Breast epithelium (tissue), 4 donors: ENCODE measurements at regions not wholly inside any gene's neighbourhood (a gene's known extent, or its start where the extent isn't known, plus 50 kb on each side); places are given as distances from the start of the nearest gene placed in this dataset.

ENCODE experiments used
- DNase-seq, 2 donors: peaks; one replicate each; pipeline ENCODE4 v3.0.0-alpha.2; 2019; ENCODE audit warnings: low spot score in 2 of 2
- H3K27ac ChIP-seq, 2 donors: fragments of 200-600 bp; sonication (generic) in 1 of 2; one replicate each; pipeline ENCODE4 v1.5.1; 2016 to 2019; ENCODE audit warnings: mild to moderate bottlenecking in 1 of 2
- H3K27me3 ChIP-seq, 2 donors: fragments of 200-600 bp; sonication (generic) in 1 of 2; one replicate each; pipeline versions ENCODE4 v1.5.1 to v1.6.0; 2017 to 2019; ENCODE audit warnings: control low read depth in 1 of 2, mild to moderate bottlenecking in 1 of 2
- H3K36me3 ChIP-seq: fragments of 200-600 bp; one replicate; pipeline ENCODE4 v1.5.1; 2019
- H3K4me1 ChIP-seq, 2 donors: fragments of 200-600 bp; sonication (generic); one replicate each; pipeline ENCODE4 v1.5.1; 2016 to 2019; ENCODE audit warnings: control low read depth in 1 of 2
- H3K4me3 ChIP-seq, 3 donors: fragments of 200-600 bp; sonication (generic); 1 replicate in 2 of 3; 2 replicates in 1 of 3; pipeline ENCODE4 v1.5.1; 2016 to 2019; ENCODE audit warnings: mild to moderate bottlenecking in 3 of 3, moderate library complexity in 2 of 3
- H3K9me3 ChIP-seq, 2 donors: fragments of 200-600 bp; sonication (generic) in 1 of 2; one replicate each; pipeline ENCODE4 v1.5.1; 2016 to 2019; ENCODE audit warnings: control low read depth in 1 of 2
- POLR2A ChIP-seq: fragments of 450-650 bp; IDR thresholded peaks from one replicate; pipeline ENCODE4 v1.6.1; 2016; ENCODE audit warnings: antibody characterized with exemption, mild to moderate bottlenecking, moderate library complexity
- POLR2AphosphoS5 ChIP-seq, 3 donors: sonication (generic); formaldehyde crosslinking; IDR thresholded peaks; one replicate each; pipeline ENCODE4 v1.6.1; 2017; ENCODE audit warnings: antibody characterized with exemption in 3 of 3
- intact Hi-C: fragments of 100-400 bp; cut with DNase I; formaldehyde crosslinking; loops from one replicate; pipeline ENCODE4 v1.15.1; 2023; ENCODE audit warnings: low total_unique reads
- TF ChIP-seq, protein P1 (sequence below), 3 donors: fragments of 450-650 bp; IDR thresholded peaks; one replicate each; pipeline ENCODE4 v1.5.1; 2016 to 2017; ENCODE audit warnings: antibody characterized with exemption in 3 of 3, mild to moderate bottlenecking in 3 of 3, moderate library complexity in 3 of 3

- Histone ChIP-seq H3K36me3 (no peaks in the 10 kb centered on the region), H3K27ac (no peak overlapping the region), H3K9me3 (no peaks in the 10 kb centered on the region), H3K4me1 (no peaks in the 10 kb centered on the region), H3K4me3 (no peak overlapping the region), H3K27me3 (no peaks in the 10 kb centered on the region)
- intact Hi-C loops = no loop called here
- DNase-seq = no peak
- TF ChIP-seq POLR2A = no peak
- TF ChIP-seq POLR2AphosphoS5 (IDR thresholded peaks at IDR 0.05) = no peak
- TF ChIP-seq, protein P1, sequence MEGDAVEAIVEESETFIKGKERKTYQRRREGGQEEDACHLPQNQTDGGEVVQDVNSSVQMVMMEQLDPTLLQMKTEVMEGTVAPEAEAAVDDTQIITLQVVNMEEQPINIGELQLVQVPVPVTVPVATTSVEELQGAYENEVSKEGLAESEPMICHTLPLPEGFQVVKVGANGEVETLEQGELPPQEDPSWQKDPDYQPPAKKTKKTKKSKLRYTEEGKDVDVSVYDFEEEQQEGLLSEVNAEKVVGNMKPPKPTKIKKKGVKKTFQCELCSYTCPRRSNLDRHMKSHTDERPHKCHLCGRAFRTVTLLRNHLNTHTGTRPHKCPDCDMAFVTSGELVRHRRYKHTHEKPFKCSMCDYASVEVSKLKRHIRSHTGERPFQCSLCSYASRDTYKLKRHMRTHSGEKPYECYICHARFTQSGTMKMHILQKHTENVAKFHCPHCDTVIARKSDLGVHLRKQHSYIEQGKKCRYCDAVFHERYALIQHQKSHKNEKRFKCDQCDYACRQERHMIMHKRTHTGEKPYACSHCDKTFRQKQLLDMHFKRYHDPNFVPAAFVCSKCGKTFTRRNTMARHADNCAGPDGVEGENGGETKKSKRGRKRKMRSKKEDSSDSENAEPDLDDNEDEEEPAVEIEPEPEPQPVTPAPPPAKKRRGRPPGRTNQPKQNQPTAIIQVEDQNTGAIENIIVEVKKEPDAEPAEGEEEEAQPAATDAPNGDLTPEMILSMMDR (IDR thresholded peaks at IDR 0.05) = no peak
These were observed 777.5 kb upstream of the ID2 start for GRCh38 chr2:7904319-7904718.

DNA sequence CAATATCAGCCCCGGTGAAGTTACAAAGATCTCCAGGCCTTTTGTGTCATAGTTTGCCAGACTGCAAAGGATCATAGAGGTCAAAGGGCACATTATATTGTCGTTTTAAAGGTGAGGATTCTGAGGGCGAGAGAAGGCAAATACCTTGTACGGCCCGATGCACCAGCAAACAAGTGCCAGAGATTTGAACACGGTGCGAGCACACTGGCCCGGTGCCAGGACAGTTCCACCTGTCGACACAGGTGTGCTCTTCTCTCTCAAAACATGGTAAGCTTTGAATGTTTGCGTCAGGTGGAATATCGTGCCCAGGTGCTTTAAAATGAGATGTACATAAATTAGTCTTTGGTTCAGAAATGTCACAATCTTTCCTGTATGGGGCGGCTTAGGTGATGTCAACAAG, 776.1 kb upstream of the ID2 start:
- intact Hi-C loops = no loop called here
- no peaks in the 10 kb centered on the region for H3K4me1 ChIP-seq
- no peaks in the 10 kb centered on the region for H3K36me3 ChIP-seq
- DNase-seq = no peak
- H3K27me3 ChIP-seq = no peaks in the 10 kb centered on the region
- H3K9me3 ChIP-seq = no peaks in the 10 kb centered on the region
- TF ChIP-seq POLR2A (no peak), POLR2AphosphoS5 (IDR thresholded peaks at IDR 0.05) (no peak)
- TF ChIP-seq, protein P1 (IDR thresholded peaks at IDR 0.05) = no peak
- no peak overlapping the region for H3K27ac ChIP-seq
- no peak overlapping the region for H3K4me3 ChIP-seq

DNA sequence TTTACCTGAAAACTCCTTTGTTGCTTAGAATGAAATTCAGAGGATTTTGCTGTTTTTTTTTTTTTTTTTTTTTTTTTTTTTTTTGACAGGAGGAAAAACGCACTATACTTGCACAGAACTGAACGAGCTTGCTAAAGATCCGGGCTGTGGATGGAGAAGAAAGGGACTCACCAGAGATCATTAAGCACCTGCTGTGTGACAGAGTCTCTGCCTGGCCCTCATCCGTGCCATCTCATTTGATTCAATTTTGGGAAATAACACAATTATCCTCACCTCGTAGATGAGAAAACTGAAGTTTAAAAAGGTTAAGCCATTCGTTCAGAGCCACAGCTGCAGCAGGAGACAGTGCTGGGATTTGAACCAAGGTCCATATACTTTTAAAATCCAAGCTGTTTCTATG, 775.4 kb upstream of the ID2 start:
- TF ChIP-seq, protein P1 (IDR thresholded peaks at IDR 0.05) = no peak
- no peak for TF ChIP-seq POLR2AphosphoS5 (IDR thresholded peaks at IDR 0.05)
- TF ChIP-seq POLR2A = no peak
- intact Hi-C loops = no loop called here

GRCh38 chr2:7907041-7907440, 774.8 kb upstream of the ID2 start:
- TF ChIP-seq, protein P1 (IDR thresholded peaks at IDR 0.05) = no peak
- no peak for TF ChIP-seq POLR2AphosphoS5 (IDR thresholded peaks at IDR 0.05)
- TF ChIP-seq POLR2A = no peak
- DNase-seq = no peak

More for the DNA sequence above, 775.4 kb upstream of the ID2 start:
- Histone ChIP-seq H3K36me3 (no peaks in the 10 kb centered on the region), H3K27ac (no peak overlapping the region), H3K27me3 (no peaks in the 10 kb centered on the region), H3K4me1 (no peaks in the 10 kb centered on the region), H3K4me3 (no peak overlapping the region), H3K9me3 (no peaks in the 10 kb centered on the region)
- DNase-seq = no peak

DNA sequence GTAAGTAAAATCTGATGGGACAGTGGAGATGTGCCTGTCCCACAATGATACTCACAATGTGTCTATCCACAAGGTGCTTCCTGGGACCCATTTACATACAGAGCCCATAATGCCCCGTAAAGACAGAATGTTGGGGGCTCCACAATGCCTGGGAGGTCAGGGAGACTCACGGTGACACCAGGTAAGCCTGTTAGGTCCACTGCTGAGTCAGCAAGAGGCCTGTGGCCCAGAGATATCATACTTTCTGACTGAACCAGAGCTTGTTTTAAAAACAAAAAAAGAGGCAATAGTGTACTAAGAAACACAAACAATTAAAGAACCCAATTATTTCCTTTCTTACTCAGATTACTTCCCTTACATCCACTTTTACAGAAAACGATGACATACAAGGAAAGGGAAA, 771.1 kb upstream of the ID2 start:
- TF ChIP-seq POLR2A = no peak
- TF ChIP-seq, protein P1 (IDR thresholded peaks at IDR 0.05) = no peak
- no peak for TF ChIP-seq POLR2AphosphoS5 (IDR thresholded peaks at IDR 0.05)
- no peak overlapping the region for H3K27ac ChIP-seq
- H3K27me3 ChIP-seq = no peaks in the 10 kb centered on the region
- H3K36me3 ChIP-seq = no peaks in the 10 kb centered on the region
- H3K4me1 ChIP-seq = no peaks in the 10 kb centered on the region
- no peak for DNase-seq
- no peak overlapping the region for H3K4me3 ChIP-seq
- intact Hi-C loops = no loop called here
- H3K9me3 ChIP-seq = no peaks in the 10 kb centered on the region

More at GRCh38 chr2:7907041-7907440, 774.8 kb upstream of the ID2 start:
- H3K4me1 ChIP-seq = no peaks in the 10 kb centered on the region
- H3K4me3 ChIP-seq = no peak overlapping the region
- no peaks in the 10 kb centered on the region for H3K27me3 ChIP-seq
- H3K36me3 ChIP-seq = no peaks in the 10 kb centered on the region
- no peak overlapping the region for H3K27ac ChIP-seq
- intact Hi-C loops = no loop called here
- H3K9me3 ChIP-seq = no peaks in the 10 kb centered on the region
